ENCODE measurements at regions not wholly inside any gene's neighbourhood (a gene's known extent, or its start where the extent isn't known, plus 50 kb on each side); places are given as distances from the start of the nearest gene placed in this dataset.

- TF ChIP-seq ZNF281 (CRISPR knock-in tag; IDR thresholded peaks at IDR 0.05; ENCODE audit: borderline replicate concordance) (no peak), MED1 (CRISPR knock-in tag; IDR thresholded peaks at IDR 0.05) (no peak), ZNF674 (CRISPR knock-in tag; IDR thresholded peaks at IDR 0.05; ENCODE audit: low read depth) (no peak)
These were observed 429.4 kb upstream of the B3GAT1 start (continued) for GRCh38 chr11:134841411-134841810.

GRCh38 chr11:134840945-134841344, 428.9 kb upstream of the B3GAT1 start:
- H3K27ac ChIP-seq (ENCODE audit: extremely low read length, insufficient read depth, low read length): no peak overlapping the region
- 0% methylated on average over 7 of the region's 7 CpGs for WGBS (ENCODE audit: low lambda C conversion rate)
- no peak overlapping the region for H2AFZ ChIP-seq (ENCODE audit: low read length)
- no peaks in the 10 kb centered on the region for H3K79me2 ChIP-seq (ENCODE audit: insufficient read depth, low read length)
- TF ChIP-seq ATRX (CRISPR knock-in tag; IDR thresholded peaks at IDR 0.05; ENCODE audit: borderline replicate concordance) (no peak), TFDP1 (CRISPR knock-in tag; IDR thresholded peaks at IDR 0.05; ENCODE audit: borderline replicate concordance) (no peak), AHR (CRISPR knock-in tag; IDR thresholded peaks at IDR 0.05) (no peak), GMEB2 (CRISPR knock-in tag; IDR thresholded peaks at IDR 0.05; ENCODE audit: low read depth) (no peak), HDAC1 (CRISPR knock-in tag; IDR thresholded peaks at IDR 0.05) (no peak), ZNF792 (CRISPR knock-in tag; IDR thresholded peaks at IDR 0.05) (no peak), RBM22 (optimal IDR thresholded peaks at IDR 0.05; ENCODE audit: low read length) (no peak), GPBP1L1 (CRISPR knock-in tag; IDR thresholded peaks at IDR 0.05) (no peak), PTBP1 (IDR thresholded peaks at IDR 0.05; ENCODE audit: low read depth, low read length, poor library complexity, severe bottlenecking) (no peak), ZFP36L1 (CRISPR knock-in tag; IDR thresholded peaks at IDR 0.05) (no peak), KDM3A (CRISPR knock-in tag; IDR thresholded peaks at IDR 0.05; ENCODE audit: low read depth) (no peak), MED1 (CRISPR knock-in tag; IDR thresholded peaks at IDR 0.05) (no peak)
- no peaks in the 10 kb centered on the region for H3K36me3 ChIP-seq (replicated peaks in 1 of 2; ENCODE audit: control insufficient read depth in 1 of 2, insufficient read depth in 2 of 2, low read length in 2 of 2)
- in situ Hi-C loops (cut with HindIII; ENCODE audit: extremely low pct_ligation_motif_present, low pct_unique_long_range_greater_than_20kb) (no loop called here), intact Hi-C loops (cut with micrococcal nuclease; ENCODE audit: unreplicated experiment) (no loop called here)
- H3K4me1 ChIP-seq (ENCODE audit: insufficient read depth, low read length): no peaks in the 10 kb centered on the region
- no peaks in the 10 kb centered on the region for H3K9me3 ChIP-seq (ENCODE audit: low read length)
- ATAC-seq: no peak
- no peak for FAIRE-seq
- no peak overlapping the region for H3K4me3 ChIP-seq (replicated peaks in 1 of 3; ENCODE audit: insufficient read depth in 1 of 3, low read depth in 2 of 3, low read length in 3 of 3)
- DNase-seq (ENCODE audit: low spot score): no peak
- H3K4me2 ChIP-seq (ENCODE audit: low read depth, low read length): no peak overlapping the region
- no TSS peak for BruUV-seq (replicated peaks)
- POLR2A ChIA-PET: no interaction called here
- H3K9ac ChIP-seq (ENCODE audit: insufficient read depth, low read depth, low read length): no peak overlapping the region
- H3K27me3 ChIP-seq (ENCODE audit: control insufficient read depth in 1 of 2, insufficient read depth in 2 of 2, low read length in 2 of 2): peaks cover 11 to 34% of the 10 kb centered on the region in 2 experiments; a peak in 4 of 5 replicates
- H4K20me1 ChIP-seq (ENCODE audit: insufficient read depth, low read length): no peaks in the 10 kb centered on the region
- CTCF ChIA-PET (ENCODE audit: low intra/inter-chr PET ratio, low total read pairs): no interaction called here
